ENCODE measurements at regions not wholly inside any gene's neighbourhood (a gene's known extent, or its start where the extent isn't known, plus 50 kb on each side); places are given as distances from the start of the nearest gene placed in this dataset.
A peak's percentile ranks its signal among the peaks of the same experiment; 100 is the strongest.

GRCh38 chr2:57862153-57862552 lies 184.5 kb upstream of the VRK2 start:
- ATAC-seq, result no peak

DNA sequence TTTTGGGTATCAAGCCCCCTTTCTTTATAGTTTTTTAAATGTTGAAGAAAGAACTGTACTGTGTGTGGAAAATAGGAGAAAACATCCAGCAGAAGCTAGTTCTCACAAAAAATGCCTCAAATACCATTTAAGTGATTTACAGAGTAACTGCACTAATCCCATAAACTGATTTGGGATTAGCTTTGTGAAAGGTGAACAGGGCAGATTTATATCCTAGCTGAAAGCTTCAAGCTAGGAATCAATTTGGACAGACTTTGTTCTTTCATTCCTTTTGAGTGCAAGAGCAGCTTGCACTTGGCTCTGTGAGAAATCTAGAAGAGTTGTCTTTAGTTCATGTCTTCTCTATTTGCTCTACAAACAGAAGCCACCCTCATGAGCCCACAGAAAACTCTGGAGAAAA lies 183.9 kb upstream of the VRK2 start:
- ATAC-seq, result no peak

DNA sequence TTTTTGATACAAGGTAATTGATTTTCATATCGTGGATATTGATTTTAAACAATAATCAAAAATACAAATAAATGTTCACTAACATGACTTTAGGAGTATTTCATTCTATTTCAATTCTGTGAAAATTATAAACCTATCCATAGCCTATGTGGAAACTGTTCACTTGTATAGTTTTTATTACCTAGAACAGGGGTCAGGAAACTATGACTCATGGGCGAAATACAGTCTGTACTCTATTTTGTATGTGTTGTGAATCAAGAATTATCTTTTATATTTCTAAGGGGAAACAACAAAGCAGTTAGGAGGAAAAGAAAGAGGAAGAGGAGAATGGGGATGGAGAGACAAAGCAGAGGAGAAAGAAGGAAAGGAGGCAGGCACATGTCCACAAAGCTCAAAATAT lies 181.7 kb upstream of the VRK2 start:
- ATAC-seq, result no peak

- ATAC-seq, result no peak
Measured at GRCh38 chr2:57867730-57868129, 178.9 kb upstream of the VRK2 start.

DNA sequence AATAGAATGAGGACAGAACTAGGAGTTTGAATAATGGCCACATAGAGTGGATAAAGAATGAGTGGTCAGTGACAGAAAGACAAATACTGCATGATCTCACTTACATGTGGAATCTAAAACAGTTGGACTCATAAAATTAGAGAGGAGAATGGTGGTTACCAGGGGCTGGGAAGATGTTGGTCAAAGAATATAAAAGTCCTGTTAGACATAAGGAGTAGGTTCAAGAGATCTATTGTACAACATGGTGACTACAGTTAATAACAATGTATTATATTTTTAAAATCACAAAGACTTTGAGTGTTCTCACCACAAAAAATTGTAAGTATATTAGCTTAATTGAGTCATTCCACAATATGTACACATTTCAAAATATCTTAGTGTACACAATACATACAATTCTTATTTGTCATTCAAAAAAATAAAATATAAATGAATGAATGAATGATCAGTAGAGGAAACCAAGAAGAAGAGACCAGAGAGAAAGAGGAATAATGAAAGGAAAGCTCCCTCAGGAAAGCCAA lies 177.9 kb upstream of the VRK2 start:
- no peak for ATAC-seq

GRCh38 chr2:57869758-57870344 lies 176.8 kb upstream of the VRK2 start:
- no peak for ATAC-seq

- no peak for ATAC-seq
Measured at GRCh38 chr2:57876313-57876712, 170.3 kb upstream of the VRK2 start.

DNA sequence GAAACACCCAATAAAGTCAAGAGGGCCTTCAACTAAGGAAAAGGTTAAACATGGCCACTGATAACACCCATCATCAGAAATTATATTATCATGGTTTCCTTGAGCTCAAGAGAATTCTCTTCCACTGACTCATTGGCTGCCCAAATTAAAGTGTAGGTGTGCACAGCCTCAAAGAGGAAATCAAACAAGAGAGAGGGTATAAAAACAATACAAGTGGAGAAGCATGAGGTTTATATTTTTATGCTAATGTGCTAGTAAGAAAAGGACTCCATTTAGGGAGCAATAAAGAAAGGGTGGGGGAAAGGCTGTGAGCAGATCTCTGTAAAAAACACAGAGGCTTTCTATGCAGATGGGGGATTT lies 168.8 kb upstream of the VRK2 start:
- ATAC-seq, result no peak

DNA sequence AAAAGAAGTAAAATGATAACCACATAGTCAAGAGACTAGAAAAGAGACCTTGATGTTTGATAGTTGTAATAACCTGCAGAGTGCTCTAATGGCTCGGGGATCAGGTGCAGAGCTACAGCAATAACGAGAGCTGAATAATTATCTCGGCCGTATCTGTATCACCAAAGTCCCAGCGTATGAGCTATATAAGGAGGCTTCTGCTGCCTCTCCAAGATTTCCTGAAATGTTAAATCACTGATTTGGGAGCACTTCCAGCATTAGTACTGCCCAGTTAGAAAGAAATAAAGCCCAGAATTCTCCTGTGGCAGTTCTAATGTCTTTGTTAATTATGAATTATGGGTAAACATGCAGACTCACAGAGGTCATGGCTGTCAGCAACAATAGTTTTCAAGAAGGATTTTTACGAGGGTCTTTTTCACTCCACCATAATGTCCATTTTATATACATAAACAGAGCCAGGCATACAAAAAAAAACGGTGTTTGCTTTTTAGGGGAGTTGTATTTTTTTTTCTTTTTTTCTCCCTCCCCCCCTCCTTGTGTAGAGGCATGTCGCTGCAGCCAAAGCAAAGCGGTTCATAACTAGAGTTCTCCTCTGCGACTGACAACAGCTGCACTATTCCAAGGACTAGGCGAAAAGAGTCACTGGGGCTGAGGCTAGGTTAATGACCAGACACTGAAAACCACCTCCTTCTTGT lies 168.3 kb upstream of the VRK2 start:
- no peak for ATAC-seq

DNA sequence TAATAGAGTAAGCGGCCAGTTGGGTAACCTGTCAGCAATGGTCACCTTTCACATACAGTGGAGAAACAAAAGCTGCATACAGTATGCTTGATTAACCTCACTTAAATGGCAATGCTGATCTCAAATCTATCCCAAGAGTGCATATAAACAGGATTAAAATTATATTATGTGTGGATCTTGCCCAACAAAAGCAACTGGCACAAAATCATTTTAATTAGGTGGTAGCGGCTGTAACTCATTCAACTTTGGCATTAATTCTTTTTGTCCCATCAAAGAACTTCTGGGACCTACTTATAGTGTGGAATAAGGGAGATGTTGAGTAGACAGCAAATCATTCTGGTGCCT lies 167.8 kb upstream of the VRK2 start:
- no peak for ATAC-seq

GRCh38 chr2:57880446-57880845 lies 166.2 kb upstream of the VRK2 start:
- ATAC-seq, result no peak

DNA sequence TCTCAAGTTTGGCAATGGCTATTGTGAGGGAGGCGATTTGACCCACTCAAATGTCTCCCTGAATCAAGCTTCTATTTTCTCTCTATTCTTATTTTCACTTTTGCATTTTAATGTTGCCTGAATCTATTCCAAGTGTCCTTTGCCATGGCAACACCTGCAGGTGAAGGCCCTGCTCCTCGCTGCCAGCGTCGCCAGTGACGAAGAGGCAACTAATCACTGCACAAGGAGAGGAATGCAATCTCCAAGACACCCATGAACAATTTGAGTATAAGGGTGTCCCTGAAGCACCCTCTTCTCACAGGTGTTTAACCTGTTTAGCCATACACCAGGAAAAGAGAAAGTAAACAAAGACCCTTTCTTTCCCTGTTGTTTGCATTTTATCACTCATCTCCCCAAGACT lies 165.6 kb upstream of the VRK2 start:
- ATAC-seq, result no peak

DNA sequence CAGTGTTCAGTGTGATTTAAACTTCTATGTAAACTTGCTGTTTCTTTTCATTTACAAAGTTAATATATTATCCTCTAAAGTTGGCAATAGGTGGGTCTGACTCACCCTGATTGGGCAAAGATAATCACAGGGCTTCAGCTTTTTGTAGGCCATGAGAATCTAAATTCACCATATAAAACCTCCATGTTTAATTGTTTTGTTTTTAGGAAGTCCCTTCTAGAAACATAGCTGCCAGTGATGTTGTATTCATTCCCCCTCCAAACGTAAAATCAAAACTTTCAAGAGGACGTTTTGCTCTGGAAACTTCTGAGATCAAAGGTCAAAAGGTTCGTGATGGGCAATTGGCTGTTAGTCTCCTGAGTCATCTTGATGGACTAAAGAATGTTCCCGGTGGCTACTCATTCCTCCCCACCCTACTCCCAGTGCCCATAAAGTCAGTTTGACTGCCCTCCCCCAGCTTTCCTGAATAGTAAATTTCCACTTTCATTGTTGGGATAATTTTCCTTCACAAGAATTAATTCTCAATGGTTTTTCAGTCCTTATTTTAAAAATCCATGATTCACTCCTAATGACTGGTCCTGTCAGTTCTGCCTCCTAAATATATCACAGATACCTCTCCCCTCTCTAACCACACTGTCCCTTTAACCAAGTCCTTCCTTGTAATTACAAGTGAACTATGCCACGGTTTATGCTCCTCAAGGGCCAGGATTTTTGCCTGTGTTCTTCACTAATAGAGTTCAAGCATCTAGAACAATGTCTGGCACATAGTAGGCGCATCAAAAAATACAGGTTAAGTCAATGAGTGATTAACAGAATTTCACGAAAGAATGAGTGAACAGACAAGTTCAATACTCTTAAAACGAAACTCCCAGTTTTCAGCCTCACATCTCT lies 164.4 kb upstream of the VRK2 start:
- ATAC-seq, result no peak

GRCh38 chr2:57882895-57883515 lies 163.6 kb upstream of the VRK2 start:
- ATAC-seq, result no peak

DNA sequence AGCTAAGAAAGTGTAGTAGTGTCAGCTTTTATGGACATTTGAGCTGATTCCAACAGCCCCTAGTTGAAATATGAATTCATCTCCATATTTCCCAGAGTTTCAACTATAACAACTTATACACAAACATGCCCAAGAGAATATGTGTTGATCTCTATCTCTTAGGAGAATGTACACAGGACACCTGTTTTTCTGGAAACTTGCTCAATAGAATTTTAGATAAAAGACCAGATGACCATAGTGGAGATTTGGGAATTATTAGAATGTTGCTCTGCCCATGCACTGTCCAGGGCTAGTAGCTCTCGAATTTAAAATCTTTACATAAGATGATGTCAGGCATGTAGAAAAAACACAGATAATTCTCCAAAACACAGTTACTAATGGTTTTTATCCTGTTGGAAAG lies 162.3 kb upstream of the VRK2 start:
- ATAC-seq, result no peak

DNA sequence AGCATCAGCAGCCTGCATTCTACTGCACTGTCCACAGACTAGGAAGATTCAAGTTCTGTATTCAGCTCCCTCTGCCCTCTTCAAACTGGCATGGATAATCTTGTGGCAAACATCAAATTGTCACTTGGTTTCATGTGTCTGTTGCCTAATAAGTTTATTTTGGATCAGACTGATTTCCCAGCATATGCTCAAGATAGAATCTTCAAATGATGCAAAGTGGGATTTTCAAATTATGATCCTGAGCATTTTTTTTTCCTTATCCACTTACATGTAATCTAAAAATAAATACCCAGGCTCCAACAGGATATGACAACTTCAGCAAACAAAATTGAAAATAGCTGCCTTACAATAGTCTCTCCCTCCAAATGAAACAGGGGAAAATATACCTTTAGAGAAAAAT lies 160.9 kb upstream of the VRK2 start:
- ATAC-seq, result no peak

GRCh38 chr2:57886161-57886786 lies 160.3 kb upstream of the VRK2 start:
- ATAC-seq, result no peak

DNA sequence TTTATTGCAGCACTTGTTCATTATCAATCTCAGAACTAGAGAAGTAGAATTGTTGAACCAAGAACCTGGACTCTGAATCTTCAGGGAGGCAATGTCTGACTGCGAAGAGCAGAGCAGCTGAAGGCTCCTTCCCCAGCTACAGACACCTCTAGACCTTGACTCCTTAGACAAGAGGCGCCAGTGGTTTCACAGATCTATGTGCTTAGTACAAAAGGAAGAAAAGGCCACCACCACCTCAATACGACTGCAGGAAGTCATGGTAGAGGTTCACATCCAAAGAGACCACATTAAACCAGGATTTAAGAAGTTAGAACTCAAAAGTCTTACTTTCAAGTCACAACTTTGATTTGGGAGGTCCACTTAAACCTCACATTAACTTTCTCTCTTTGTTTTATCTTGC lies 158.1 kb upstream of the VRK2 start:
- no peak for ATAC-seq

DNA sequence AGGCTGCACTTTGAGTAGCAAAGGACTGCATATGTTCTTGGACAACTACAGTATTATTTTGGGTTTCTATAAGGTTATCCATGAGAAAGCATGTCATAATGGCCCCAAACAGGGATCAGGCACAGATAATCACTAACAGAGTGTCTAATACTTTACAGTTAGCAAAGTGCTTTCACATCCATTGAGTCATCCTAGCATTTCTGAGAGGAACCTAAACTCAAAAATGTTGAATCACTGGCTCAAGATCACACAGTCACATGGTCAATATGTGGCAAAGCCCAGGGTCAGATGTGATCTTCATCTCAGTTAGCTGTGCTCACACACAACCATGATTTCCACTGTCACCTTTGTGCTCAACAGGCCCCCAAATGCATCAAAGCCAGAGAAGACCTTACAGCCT lies 156.1 kb upstream of the VRK2 start:
- peak in 1 of 2 donors; percentile 41 for ATAC-seq

DNA sequence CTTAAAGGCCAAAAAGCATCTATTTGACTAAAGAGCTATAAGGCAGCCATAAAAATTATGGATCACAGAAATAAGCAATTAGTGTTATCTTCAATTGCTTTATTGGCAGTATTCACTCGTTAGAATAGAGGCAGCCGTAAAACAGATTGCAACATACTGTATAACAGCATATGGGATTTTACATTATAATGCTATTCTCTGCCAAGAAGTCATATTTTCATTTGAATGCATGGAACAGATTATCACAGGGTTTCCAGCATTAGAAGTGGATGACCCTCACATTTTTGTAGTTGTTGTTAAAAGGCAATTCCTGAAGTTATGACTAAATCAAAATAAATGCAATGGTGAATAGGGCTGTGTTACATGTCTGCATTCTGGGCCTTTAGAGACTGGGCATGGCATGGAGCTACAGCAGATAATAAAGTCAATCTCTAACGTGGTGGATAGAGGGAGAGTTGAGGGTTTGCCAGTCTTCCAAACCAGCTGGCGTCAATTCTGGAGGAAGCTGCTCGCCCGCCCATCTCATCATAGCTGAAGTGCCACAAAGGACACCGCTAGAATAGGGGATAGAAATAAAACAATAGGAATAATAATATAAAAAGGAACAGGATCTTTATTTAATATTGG lies 155.4 kb upstream of the VRK2 start:
- no peak for ATAC-seq

DNA sequence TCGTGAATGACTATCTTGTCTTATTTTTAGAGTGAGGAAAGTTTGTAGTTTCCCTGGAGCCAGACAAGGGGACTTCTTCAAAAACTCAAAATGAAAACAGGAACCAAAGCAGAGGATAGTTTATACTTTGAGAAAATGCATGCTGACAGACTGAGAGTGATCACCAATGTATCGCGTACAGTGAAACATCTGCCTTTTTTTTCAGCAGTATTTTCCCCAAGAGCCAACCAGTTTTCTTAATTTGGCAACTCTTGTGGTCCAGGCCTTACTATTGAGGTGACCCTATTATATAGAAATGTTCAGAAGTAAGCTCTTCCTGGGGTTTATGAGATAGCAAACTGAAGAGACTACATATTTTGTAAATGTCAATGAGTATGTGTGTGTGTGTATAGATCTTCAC lies 153.7 kb upstream of the VRK2 start:
- peak; percentile 41 to 46 for ATAC-seq

GRCh38 chr2:57893347-57893746 lies 153.3 kb upstream of the VRK2 start:
- no peak for ATAC-seq

- no peak for ATAC-seq
Measured at GRCh38 chr2:57893786-57894185, 152.8 kb upstream of the VRK2 start.
